ENCODE measurements at regions not wholly inside any gene's neighbourhood (a gene's known extent, or its start where the extent isn't known, plus 50 kb on each side); places are given as distances from the start of the nearest gene placed in this dataset.

- no peak for DNase-seq
Measured at GRCh38 chr10:14385596-14386593, 55.2 kb upstream of the FRMD4A start.

- no peak for DNase-seq
Measured at GRCh38 chr10:14384915-14385314, 54.2 kb upstream of the FRMD4A start.

GRCh38 chr10:14384116-14384730 is 53.5 kb upstream of the FRMD4A start:
- DNase-seq, result no peak

- no peak for DNase-seq
Measured at GRCh38 chr10:14383266-14383665, 52.5 kb upstream of the FRMD4A start.

GRCh38 chr10:14382531-14382930 is 51.8 kb upstream of the FRMD4A start:
- no peak for DNase-seq

- DNase-seq, result no peak
Measured at GRCh38 chr10:14382022-14382421, 51.3 kb upstream of the FRMD4A start.

- no peak for DNase-seq
Measured at GRCh38 chr10:14381475-14381874, 50.8 kb upstream of the FRMD4A start.

- no peak for DNase-seq
Measured at GRCh38 chr10:14380746-14381145, 50.0 kb upstream of the FRMD4A start.
